ENCODE measurements at regions not wholly inside any gene's neighbourhood (a gene's known extent, or its start where the extent isn't known, plus 50 kb on each side); places are given as distances from the start of the nearest gene placed in this dataset.

DNA sequence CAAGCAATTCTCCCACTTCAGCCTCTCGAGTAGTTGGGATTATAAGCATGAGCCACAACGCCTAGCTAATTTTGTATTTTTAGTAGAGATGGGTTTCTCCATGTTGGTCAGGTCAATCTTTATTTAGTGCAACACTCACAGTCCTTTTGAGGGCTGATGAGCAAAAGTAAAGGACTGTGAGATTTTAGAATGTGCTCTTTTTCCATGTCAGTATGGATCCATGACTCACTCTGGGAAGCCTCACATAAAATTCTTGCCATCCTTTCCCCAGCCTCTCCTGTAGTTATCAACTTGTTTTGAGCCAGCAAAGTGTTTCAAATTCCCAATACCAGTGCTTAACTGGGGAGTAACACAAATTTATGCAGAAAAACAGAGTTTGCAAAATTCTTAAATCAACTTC, 135.8 kb upstream of the CXCL12 start (continued):
- TF ChIP-seq, protein P1, sequence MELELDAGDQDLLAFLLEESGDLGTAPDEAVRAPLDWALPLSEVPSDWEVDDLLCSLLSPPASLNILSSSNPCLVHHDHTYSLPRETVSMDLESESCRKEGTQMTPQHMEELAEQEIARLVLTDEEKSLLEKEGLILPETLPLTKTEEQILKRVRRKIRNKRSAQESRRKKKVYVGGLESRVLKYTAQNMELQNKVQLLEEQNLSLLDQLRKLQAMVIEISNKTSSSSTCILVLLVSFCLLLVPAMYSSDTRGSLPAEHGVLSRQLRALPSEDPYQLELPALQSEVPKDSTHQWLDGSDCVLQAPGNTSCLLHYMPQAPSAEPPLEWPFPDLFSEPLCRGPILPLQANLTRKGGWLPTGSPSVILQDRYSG (tag; conservative IDR thresholded peaks at IDR 0.05; ENCODE audit: low read depth): no peak
- TF ChIP-seq RBM25 (IDR thresholded peaks at IDR 0.05; ENCODE audit: low read depth, low read length, severe bottlenecking): no peak
- no peak for TF ChIP-seq MTA3 (IDR thresholded peaks at IDR 0.05; ENCODE audit: borderline replicate concordance)
- TF ChIP-seq, protein P2, sequence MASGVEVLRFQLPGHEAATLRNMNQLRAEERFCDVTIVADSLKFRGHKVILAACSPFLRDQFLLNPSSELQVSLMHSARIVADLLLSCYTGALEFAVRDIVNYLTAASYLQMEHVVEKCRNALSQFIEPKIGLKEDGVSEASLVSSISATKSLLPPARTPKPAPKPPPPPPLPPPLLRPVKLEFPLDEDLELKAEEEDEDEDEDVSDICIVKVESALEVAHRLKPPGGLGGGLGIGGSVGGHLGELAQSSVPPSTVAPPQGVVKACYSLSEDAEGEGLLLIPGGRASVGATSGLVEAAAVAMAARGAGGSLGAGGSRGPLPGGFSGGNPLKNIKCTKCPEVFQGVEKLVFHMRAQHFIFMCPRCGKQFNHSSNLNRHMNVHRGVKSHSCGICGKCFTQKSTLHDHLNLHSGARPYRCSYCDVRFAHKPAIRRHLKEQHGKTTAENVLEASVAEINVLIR (CRISPR knock-in tag; IDR thresholded peaks at IDR 0.05): no peak

- Histone ChIP-seq H3K4me1 (replicated peaks in 1 of 2; ENCODE audit: control insufficient read depth in 2 of 2, insufficient read depth in 2 of 2, low read length in 2 of 2) (no peaks in the 10 kb centered on the region), H3K27ac (ENCODE audit: extremely low read depth, low read depth, low read length) (no peak overlapping the region), H3K36me3 (ENCODE audit: control insufficient read depth, insufficient read depth, low read length) (no peaks in the 10 kb centered on the region), H3K4me3 (no peak overlapping the region), H3K9me3 (replicated peaks; ENCODE audit: control insufficient read depth, insufficient read depth, low read depth, low read length) (no peaks in the 10 kb centered on the region), H4K20me1 (replicated peaks; ENCODE audit: control insufficient read depth, insufficient read depth, low read length) (no peaks in the 10 kb centered on the region), H3K27me3 (ENCODE audit: control insufficient read depth in 2 of 2, insufficient read depth in 2 of 2, low read length in 2 of 2) (no peaks in the 10 kb centered on the region), H2AFZ (ENCODE audit: low read depth, low read length) (no peak overlapping the region), H3K79me2 (ENCODE audit: control insufficient read depth, insufficient read depth, low read length) (no peaks in the 10 kb centered on the region), H3K9me1 (ENCODE audit: control insufficient read depth, insufficient read depth, low read length) (no peaks in the 10 kb centered on the region), H3K9ac (ENCODE audit: insufficient read depth in 1 of 2, low read depth in 2 of 2, low read length in 2 of 2) (no peak overlapping the region), H3K4me2 (ENCODE audit: insufficient read depth, low read length) (no peak overlapping the region)
- POLR2A ChIA-PET: no interaction called here
- ATAC-seq (no peak), FAIRE-seq (no peak), DNase-seq (ENCODE audit: extremely low read depth in 1 of 4, low spot score in 3 of 4) (no peak)
- CTCF ChIA-PET (ENCODE audit: low intra/inter-chr PET ratio): no interaction called here
- intact Hi-C loops (cut with micrococcal nuclease): no loop called here
- no TSS peak for BruUV-seq (replicated peaks)
- in situ Hi-C loops (cut with MboI): no loop called here
- WGBS (ENCODE audit: insufficient coverage, low coverage, missing lambda C conversion rate): 1% methylated on average over 3 of the region's 3 CpGs
- TF ChIP-seq COPS2 (conservative IDR thresholded peaks at IDR 0.05): no peak
- TF ChIP-seq, protein P3, sequence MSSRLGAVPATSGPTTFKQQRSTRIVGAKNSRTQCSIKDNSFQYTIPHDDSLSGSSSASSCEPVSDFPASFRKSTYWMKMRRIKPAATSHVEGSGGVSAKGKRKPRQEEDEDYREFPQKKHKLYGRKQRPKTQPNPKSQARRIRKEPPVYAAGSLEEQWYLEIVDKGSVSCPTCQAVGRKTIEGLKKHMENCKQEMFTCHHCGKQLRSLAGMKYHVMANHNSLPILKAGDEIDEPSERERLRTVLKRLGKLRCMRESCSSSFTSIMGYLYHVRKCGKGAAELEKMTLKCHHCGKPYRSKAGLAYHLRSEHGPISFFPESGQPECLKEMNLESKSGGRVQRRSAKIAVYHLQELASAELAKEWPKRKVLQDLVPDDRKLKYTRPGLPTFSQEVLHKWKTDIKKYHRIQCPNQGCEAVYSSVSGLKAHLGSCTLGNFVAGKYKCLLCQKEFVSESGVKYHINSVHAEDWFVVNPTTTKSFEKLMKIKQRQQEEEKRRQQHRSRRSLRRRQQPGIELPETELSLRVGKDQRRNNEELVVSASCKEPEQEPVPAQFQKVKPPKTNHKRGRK (tag; IDR thresholded peaks at IDR 0.05): no peak
- no peak for TF ChIP-seq HNRNPL (IDR thresholded peaks at IDR 0.05; ENCODE audit: low read depth, low read length)
- TF ChIP-seq TAF1 (IDR thresholded peaks at IDR 0.05; ENCODE audit: control insufficient read depth, extremely low read depth, insufficient read depth, low read length, severe bottlenecking): no peak
- no peak for TF ChIP-seq ZNF347 (CRISPR knock-in tag; IDR thresholded peaks at IDR 0.05; ENCODE audit: low read depth)
- TF ChIP-seq CREM (IDR thresholded peaks at IDR 0.05; ENCODE audit: low read depth): no peak
- no peak for TF ChIP-seq SUPT5H (IDR thresholded peaks at IDR 0.05)
- no peak for TF ChIP-seq HOXB6 (CRISPR knock-in tag; IDR thresholded peaks at IDR 0.05; ENCODE audit: borderline replicate concordance)
- TF ChIP-seq, protein P2 (CRISPR knock-in tag; IDR thresholded peaks at IDR 0.05): no peak
- no peak for TF ChIP-seq ETV5 (CRISPR knock-in tag; IDR thresholded peaks at IDR 0.05; ENCODE audit: low read depth)
- TF ChIP-seq HCFC1 (IDR thresholded peaks at IDR 0.05; ENCODE audit: low read depth, low read length): no peak
- no peak for TF ChIP-seq SMAD4 (CRISPR knock-in tag; conservative IDR thresholded peaks at IDR 0.05)
- TF ChIP-seq, protein P1 (tag; conservative IDR thresholded peaks at IDR 0.05; ENCODE audit: low read depth): no peak
Observed at GRCh38 chr10:44539178-44539577, 154.3 kb upstream of the CXCL12 start.

Data from K562 (cell line).